ENCODE measurements at regions not wholly inside any gene's neighbourhood (a gene's known extent, or its start where the extent isn't known, plus 50 kb on each side); places are given as distances from the start of the nearest gene placed in this dataset.

DNA sequence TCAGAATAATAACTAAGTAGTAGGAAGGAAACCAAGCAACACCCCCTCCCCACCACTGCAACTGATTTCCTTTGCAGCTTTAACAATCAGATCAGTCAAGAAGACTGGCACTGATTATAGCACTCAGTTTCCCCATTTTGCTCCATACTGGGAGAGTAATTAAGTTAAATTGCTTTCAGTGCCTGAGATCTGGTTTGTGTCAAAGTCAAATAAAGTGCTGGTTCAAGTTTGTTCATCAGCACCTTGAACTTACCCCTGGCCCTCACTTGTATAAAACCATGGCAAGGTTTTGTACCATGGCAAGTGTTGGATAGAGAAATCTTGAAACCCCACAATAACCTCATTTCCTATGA, 290.2 kb upstream of the SEMA6A start:
- H3K4me3 ChIP-seq (ENCODE audit: control insufficient read depth, low read depth, low read length), result no peak overlapping the region
- no peak for DNase-seq (ENCODE audit: low read depth)
- TF ChIP-seq, protein P1, sequence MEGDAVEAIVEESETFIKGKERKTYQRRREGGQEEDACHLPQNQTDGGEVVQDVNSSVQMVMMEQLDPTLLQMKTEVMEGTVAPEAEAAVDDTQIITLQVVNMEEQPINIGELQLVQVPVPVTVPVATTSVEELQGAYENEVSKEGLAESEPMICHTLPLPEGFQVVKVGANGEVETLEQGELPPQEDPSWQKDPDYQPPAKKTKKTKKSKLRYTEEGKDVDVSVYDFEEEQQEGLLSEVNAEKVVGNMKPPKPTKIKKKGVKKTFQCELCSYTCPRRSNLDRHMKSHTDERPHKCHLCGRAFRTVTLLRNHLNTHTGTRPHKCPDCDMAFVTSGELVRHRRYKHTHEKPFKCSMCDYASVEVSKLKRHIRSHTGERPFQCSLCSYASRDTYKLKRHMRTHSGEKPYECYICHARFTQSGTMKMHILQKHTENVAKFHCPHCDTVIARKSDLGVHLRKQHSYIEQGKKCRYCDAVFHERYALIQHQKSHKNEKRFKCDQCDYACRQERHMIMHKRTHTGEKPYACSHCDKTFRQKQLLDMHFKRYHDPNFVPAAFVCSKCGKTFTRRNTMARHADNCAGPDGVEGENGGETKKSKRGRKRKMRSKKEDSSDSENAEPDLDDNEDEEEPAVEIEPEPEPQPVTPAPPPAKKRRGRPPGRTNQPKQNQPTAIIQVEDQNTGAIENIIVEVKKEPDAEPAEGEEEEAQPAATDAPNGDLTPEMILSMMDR (IDR thresholded peaks at IDR 0.05; ENCODE audit: control insufficient read depth, insufficient read depth, low read depth, low read length, missing control alignments), result no peak

DNA sequence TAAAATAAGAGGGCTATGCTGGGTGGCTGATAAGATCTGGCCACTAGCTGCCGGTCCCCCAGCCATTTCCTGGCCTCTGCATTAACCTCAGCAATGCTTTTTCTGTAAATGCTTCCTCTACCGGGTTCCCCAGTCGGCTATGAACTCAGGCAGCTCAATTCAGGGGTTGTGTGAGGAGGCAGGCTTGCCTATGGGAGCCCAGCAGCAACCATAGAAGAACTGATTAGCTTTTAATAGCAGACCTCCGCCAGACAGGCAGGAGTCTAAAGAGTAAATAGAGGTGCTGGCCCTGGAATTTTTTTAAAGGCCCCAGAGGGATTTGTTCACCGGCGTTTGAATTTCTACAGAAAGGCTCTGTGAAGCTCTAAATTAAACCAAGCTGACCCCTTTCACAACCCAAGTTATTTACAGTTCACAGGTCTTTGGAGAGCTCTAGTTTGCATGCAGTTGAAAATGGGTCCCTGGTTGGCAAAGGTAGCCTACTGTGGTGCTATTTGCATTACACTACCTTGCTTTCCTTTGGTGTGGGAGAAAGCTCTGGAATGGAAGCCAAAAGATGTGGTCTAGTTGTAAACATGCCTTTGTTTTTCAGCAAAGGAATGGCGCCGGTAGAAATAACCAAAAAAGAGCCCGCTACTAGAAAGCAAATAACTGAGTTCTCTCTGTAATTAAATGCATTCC, 289.7 kb upstream of the SEMA6A start:
- no peak for DNase-seq (ENCODE audit: low read depth)
- TF ChIP-seq, protein P1 (IDR thresholded peaks at IDR 0.05; ENCODE audit: control insufficient read depth, insufficient read depth, low read depth, low read length, missing control alignments), result no peak

DNA sequence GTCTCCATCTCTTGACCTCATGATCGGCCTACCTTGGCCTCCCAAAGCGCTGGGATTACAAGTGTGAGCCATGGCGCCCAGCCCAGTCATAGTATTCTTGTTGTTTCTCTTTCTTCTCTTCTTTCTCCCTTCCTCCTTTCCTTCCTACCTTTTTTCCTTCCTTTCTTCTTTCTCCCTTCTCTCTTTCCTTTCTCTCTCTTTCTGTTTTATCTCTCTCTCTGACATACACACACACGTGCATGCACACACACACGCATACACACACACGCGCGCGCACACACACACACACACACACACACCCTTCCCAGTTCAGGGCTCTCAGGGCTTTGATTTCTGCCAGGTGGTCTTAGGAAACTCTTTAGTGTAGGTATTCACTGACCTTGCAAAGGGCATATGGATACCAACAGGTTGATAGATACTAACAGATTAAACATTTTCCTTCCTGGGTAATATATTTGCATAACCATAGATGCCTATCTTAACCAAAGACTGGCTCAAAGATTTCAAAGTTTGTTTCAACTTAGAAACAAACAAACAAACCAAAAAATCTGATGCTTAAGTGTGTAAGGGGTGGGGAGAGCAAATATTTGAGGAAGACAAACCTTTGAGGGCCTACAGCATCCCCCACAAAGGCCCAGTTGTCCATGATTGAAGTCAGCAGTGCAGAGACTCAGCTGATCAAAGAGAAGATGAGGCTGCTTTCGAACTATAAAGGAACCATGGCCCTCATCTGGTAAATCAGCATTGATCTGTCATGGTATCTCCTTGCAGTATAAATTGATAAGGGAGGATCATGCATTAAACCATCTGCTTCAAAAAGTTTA, 288.2 kb upstream of the SEMA6A start:
- no peak for DNase-seq (ENCODE audit: low read depth)
- no peak overlapping the region for H3K4me3 ChIP-seq (ENCODE audit: control insufficient read depth, low read depth, low read length)
- TF ChIP-seq, protein P1 (IDR thresholded peaks at IDR 0.05; ENCODE audit: control insufficient read depth, insufficient read depth, low read depth, low read length, missing control alignments), result no peak

More for the DNA sequence above, 289.7 kb upstream of the SEMA6A start:
- no peak overlapping the region for H3K4me3 ChIP-seq (ENCODE audit: control insufficient read depth, low read depth, low read length)

DNA sequence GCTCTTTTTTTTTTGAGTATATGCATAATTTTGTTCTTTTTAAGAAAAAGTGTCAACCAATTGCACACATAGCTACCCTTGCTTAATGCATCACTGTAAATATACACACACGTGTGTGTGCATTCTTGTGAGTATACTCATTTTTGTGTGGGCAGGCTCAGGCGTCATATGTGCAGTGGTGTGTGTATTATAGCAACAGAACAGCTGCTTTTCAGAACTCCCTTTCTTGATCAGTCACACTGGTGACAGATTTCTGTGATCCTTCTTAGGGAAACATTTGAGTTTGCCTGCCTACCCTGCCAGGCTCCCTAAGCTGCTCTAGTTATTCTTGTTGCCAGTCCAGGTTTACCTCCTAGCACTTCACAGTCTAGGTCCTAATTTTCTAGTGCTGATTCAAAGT, 287.0 kb upstream of the SEMA6A start:
- DNase-seq (ENCODE audit: low read depth), result no peak
- TF ChIP-seq, protein P1 (IDR thresholded peaks at IDR 0.05; ENCODE audit: control insufficient read depth, insufficient read depth, low read depth, low read length, missing control alignments), result no peak
- H3K4me3 ChIP-seq (ENCODE audit: control insufficient read depth, low read depth, low read length), result no peak overlapping the region

DNA sequence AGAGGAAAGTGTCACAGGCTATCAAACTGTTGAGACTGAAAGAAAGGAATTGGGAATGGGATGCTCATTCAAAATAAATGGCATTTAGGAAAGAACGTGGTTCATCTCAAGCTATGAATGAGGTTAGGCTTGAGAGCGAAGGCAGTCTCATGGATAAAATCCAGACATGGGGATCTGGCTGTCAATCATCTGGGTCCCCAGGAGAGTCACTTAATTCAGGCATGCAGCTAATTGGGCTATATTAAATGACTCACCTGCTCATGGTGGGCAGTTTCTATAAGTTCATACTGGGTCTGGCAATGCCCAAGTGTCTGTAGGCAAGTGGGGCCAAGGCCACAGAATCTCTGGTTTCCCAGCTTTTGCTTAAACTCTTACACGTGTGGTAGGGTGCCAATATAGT, 286.5 kb upstream of the SEMA6A start:
- TF ChIP-seq, protein P1 (IDR thresholded peaks at IDR 0.05; ENCODE audit: control insufficient read depth, insufficient read depth, low read depth, low read length, missing control alignments), result no peak
- H3K4me3 ChIP-seq (ENCODE audit: control insufficient read depth, low read depth, low read length), result no peak overlapping the region
- no peak for DNase-seq (ENCODE audit: low read depth)

DNA sequence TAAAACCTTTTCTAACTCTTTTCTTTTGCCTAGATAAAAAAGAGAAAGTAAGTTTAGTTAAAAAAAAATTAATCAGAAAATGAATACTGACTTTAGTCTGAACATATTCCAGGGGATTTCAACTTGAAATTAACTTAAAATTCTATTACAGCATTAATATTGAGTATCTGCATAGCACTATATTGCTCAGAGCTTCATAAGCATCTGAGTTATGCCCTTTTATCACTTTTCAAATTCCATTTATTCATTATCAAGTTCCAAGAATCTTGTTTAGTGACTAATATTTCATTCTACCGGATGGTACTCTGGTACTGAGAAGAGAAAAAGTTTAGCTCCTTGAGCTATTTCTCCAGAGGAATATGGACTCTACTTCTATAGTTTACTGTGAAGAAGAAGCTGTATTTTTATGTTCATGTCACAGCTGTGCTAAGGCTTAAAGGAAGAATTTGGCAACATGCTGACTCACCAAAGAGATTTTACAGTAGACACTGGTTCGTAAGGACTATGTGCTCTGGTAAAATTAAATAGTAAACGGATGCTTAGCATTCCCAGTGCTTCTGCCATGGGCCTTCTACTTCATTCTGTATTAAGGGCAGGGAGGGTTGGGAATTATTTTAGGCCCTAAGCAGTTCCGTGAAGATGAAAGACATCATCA, 285.2 kb upstream of the SEMA6A start:
- H3K4me3 ChIP-seq (ENCODE audit: control insufficient read depth, low read depth, low read length), result no peak overlapping the region
- no peak for DNase-seq (ENCODE audit: low read depth)
- TF ChIP-seq, protein P1 (IDR thresholded peaks at IDR 0.05; ENCODE audit: control insufficient read depth, insufficient read depth, low read depth, low read length, missing control alignments), result no peak
